Stimulated activated CD4-positive, alpha-beta T cell treated with anti-CD3 and anti-CD28 coated beads, Interleukin-15, amount 100 ng/mL, for 1 hour (primary cell): ENCODE measurements at regions not wholly inside any gene's neighbourhood (a gene's known extent, or its start where the extent isn't known, plus 50 kb on each side); places are given as distances from the start of the nearest gene placed in this dataset.

Experiments
- DNase-seq, 2 donors: peaks; one replicate each; pipeline ENCODE4 v3.0.0-alpha.2; 2020; ENCODE audit warnings: low read depth in 1 of 2, low spot score in 1 of 2

- DNase-seq: no peak
These were observed 54.2 kb upstream of the ADAMTS5 start for GRCh38 chr21:27021046-27021445.

- no peak for DNase-seq
These were observed 50.4 kb upstream of the ADAMTS5 start for GRCh38 chr21:27017246-27017645.
